Neural cell (in vitro differentiated cells): ENCODE measurements at regions not wholly inside any gene's neighbourhood (a gene's known extent, or its start where the extent isn't known, plus 50 kb on each side); places are given as distances from the start of the nearest gene placed in this dataset.

Experiments used
- EZH2 ChIP-seq: fragments of 200-600, 300-800 bp; shearing (Covaris generic), sonication (generic); IDR thresholded peaks from 2 replicates; pipeline ENCODE4 v1.6.1; 2014; ENCODE audit warnings: antibody characterized with exemption, low read length, borderline replicate concordance, mild to moderate bottlenecking; ENCODE audit not compliant: insufficient read depth, poor library complexity, severe bottlenecking
- POLR2AphosphoS5 ChIP-seq: IDR thresholded peaks from 2 replicates; pipeline ENCODE4 v1.6.1; 2012
- RAD21 ChIP-seq: fragments of 450-650 bp; conservative IDR thresholded peaks from 2 replicates; pipeline ENCODE4 v1.6.1; 2014; ENCODE audit warnings: antibody characterized with exemption, mild to moderate bottlenecking, moderate library complexity
- TF ChIP-seq, protein P1 (sequence below): fragments of 450-650 bp; IDR thresholded peaks from 2 replicates; pipeline ENCODE4 v1.5.1; 2014; ENCODE audit warnings: antibody characterized with exemption, mild to moderate bottlenecking, moderate library complexity; ENCODE audit not compliant: poor library complexity, severe bottlenecking

DNA sequence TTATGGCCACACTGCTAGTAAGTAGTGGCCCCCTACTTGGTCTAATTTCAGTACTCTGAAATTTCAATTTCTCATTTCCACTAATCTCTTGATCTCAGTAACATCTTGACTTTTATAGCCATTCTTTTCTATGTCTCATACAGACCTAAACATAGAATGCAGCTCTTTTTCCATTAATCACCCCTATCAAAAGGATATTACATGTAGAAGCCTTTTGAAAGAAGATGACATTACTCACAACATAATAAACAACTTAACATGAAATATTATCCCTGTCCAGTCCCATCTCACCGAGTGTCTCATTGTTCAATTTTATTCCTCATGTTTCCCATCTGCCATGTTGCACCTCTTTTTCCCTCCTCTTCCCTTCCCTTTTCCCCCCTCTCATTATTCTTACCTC is 81.1 kb upstream of the KLHL13 start:
- TF ChIP-seq, protein P1, sequence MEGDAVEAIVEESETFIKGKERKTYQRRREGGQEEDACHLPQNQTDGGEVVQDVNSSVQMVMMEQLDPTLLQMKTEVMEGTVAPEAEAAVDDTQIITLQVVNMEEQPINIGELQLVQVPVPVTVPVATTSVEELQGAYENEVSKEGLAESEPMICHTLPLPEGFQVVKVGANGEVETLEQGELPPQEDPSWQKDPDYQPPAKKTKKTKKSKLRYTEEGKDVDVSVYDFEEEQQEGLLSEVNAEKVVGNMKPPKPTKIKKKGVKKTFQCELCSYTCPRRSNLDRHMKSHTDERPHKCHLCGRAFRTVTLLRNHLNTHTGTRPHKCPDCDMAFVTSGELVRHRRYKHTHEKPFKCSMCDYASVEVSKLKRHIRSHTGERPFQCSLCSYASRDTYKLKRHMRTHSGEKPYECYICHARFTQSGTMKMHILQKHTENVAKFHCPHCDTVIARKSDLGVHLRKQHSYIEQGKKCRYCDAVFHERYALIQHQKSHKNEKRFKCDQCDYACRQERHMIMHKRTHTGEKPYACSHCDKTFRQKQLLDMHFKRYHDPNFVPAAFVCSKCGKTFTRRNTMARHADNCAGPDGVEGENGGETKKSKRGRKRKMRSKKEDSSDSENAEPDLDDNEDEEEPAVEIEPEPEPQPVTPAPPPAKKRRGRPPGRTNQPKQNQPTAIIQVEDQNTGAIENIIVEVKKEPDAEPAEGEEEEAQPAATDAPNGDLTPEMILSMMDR, result no peak
- TF ChIP-seq EZH2 (no peak), POLR2AphosphoS5 (no peak), RAD21 (no peak)
